ENCODE measurements at regions not wholly inside any gene's neighbourhood (a gene's known extent, or its start where the extent isn't known, plus 50 kb on each side); places are given as distances from the start of the nearest gene placed in this dataset.

DNA sequence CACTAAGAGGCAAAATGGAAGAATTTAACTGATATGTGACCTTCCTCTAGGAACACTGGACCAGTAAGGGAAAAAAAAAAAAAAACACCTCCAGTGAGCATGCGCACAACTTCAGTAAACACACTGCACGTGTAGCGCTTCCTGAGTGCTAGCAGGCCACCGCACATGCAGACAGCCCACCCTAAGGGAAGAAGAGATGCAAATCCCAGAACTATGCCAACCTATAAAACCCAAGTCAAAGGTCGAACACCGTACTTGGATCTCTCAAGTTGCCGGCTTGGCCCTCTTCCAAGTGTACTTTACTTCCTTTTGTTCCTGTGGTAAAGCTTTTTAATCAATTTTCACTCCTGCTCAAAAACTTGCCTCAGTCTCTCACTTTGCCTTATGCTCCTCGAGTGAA, 64.5 kb upstream of the CADPS start:
- no peak overlapping the region for H3K4me3 ChIP-seq (ENCODE audit: low read depth, low read length)
- TF ChIP-seq, protein P1, sequence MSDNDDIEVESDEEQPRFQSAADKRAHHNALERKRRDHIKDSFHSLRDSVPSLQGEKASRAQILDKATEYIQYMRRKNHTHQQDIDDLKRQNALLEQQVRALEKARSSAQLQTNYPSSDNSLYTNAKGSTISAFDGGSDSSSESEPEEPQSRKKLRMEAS (IDR thresholded peaks at IDR 0.05; ENCODE audit: low read depth, low read length): no peak
- TF ChIP-seq POLR2A (IDR thresholded peaks at IDR 0.05; ENCODE audit: extremely low read depth, insufficient read length): no peak
- TF ChIP-seq, protein P2, sequence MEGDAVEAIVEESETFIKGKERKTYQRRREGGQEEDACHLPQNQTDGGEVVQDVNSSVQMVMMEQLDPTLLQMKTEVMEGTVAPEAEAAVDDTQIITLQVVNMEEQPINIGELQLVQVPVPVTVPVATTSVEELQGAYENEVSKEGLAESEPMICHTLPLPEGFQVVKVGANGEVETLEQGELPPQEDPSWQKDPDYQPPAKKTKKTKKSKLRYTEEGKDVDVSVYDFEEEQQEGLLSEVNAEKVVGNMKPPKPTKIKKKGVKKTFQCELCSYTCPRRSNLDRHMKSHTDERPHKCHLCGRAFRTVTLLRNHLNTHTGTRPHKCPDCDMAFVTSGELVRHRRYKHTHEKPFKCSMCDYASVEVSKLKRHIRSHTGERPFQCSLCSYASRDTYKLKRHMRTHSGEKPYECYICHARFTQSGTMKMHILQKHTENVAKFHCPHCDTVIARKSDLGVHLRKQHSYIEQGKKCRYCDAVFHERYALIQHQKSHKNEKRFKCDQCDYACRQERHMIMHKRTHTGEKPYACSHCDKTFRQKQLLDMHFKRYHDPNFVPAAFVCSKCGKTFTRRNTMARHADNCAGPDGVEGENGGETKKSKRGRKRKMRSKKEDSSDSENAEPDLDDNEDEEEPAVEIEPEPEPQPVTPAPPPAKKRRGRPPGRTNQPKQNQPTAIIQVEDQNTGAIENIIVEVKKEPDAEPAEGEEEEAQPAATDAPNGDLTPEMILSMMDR (IDR thresholded peaks at IDR 0.05; ENCODE audit: low read depth, low read length): no peak
- no peak for TF ChIP-seq MYC (IDR thresholded peaks at IDR 0.05; ENCODE audit: low read depth, low read length)

DNA sequence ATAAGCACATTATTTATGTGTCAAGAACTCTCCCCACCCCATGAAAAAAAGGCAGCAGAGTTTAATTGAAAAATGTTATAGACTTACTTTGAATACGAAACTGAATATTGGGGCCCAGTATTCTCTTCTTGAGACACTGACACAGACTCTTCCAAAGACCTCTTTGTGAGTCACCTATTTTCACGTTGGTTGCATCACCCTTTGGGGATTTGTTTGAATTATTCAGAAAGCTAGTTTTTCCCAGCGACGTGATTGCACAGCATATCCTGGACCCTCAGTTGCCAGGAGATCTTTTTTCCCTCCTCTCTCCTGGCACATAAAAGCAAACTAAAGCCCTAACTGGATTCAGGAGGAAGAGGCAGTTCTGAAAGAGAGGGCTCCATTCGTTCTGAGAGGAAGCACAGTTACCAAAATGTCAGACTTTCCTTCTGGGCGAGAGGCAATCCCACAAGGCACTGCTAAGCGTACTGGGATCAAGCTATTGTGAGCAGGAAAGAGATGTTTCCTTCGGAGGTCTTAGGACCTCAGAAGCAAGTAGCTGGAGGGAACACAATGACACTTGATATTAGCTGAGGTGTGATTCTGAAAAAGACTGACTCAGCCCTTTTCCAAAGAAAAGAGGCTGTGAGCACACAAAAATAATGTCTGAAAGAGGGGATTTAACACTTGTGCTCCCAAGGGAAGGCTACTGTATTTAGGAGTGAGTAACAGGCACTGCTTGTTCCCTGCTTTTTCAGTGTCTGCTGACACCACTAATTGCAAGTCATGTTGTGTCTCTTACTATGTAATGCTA, 65.8 kb upstream of the CADPS start:
- no peak for DNase-seq (ENCODE audit: low read depth)
- TF ChIP-seq POLR2A (IDR thresholded peaks at IDR 0.05; ENCODE audit: extremely low read depth, insufficient read length): no peak
- TF ChIP-seq, protein P2 (IDR thresholded peaks at IDR 0.05; ENCODE audit: low read depth, low read length): no peak
- TF ChIP-seq, protein P1 (IDR thresholded peaks at IDR 0.05; ENCODE audit: low read depth, low read length): no peak
- no peak for TF ChIP-seq MYC (IDR thresholded peaks at IDR 0.05; ENCODE audit: low read depth, low read length)

More for the DNA sequence above, 64.5 kb upstream of the CADPS start:
- DNase-seq (ENCODE audit: low read depth): no peak

DNA sequence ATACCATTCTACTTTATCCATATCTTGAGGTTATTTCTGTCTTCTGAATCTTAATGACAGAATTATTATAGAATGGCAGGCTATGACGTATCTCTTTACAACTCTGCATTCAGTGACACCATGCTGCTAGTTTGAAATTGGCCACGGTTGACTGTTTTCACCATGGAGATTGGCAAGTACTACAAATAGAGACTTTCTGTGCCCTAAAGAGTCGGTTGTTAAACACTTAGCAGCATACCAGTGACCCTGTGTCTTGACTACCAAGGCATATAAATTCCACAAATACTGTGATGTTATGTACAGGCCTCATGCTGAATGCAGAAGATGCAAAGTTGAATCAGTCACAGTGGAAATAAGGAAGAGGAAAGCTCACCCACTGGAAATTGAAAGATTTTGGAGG, 67.0 kb upstream of the CADPS start:
- no peak for DNase-seq (ENCODE audit: low read depth)
- H3K4me3 ChIP-seq (ENCODE audit: low read depth, low read length): no peak overlapping the region
- TF ChIP-seq, protein P1 (IDR thresholded peaks at IDR 0.05; ENCODE audit: low read depth, low read length): no peak
- TF ChIP-seq MYC (IDR thresholded peaks at IDR 0.05; ENCODE audit: low read depth, low read length) (no peak), POLR2A (IDR thresholded peaks at IDR 0.05; ENCODE audit: extremely low read depth, insufficient read length) (no peak)
- TF ChIP-seq, protein P2 (IDR thresholded peaks at IDR 0.05; ENCODE audit: low read depth, low read length): no peak

More for the DNA sequence above, 65.8 kb upstream of the CADPS start:
- no peak overlapping the region for H3K4me3 ChIP-seq (ENCODE audit: low read depth, low read length)

DNA sequence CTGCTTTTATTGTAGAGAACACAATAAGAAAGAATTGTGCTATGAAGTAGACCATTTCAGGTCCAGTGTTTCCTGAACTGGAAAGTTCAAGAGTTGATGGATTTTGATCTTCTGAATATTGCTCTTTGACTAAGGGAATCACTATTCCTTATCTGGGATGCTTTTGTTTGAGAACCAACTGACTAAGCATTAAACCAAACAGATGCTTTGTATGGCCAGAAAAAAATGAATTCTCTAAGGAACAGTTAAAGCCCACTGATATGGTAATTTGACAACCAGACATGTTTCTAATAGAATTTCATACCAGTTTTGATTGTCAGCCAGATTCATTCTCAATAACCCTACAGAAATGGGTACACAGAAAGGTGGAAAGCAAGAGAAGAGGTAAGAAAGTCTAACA, 67.5 kb upstream of the CADPS start:
- TF ChIP-seq, protein P2 (IDR thresholded peaks at IDR 0.05; ENCODE audit: low read depth, low read length): no peak
- TF ChIP-seq MYC (IDR thresholded peaks at IDR 0.05; ENCODE audit: low read depth, low read length) (no peak), POLR2A (IDR thresholded peaks at IDR 0.05; ENCODE audit: extremely low read depth, insufficient read length) (no peak)
- TF ChIP-seq, protein P1 (IDR thresholded peaks at IDR 0.05; ENCODE audit: low read depth, low read length): no peak
- H3K4me3 ChIP-seq (ENCODE audit: low read depth, low read length): no peak overlapping the region
- no peak for DNase-seq (ENCODE audit: low read depth)

DNA sequence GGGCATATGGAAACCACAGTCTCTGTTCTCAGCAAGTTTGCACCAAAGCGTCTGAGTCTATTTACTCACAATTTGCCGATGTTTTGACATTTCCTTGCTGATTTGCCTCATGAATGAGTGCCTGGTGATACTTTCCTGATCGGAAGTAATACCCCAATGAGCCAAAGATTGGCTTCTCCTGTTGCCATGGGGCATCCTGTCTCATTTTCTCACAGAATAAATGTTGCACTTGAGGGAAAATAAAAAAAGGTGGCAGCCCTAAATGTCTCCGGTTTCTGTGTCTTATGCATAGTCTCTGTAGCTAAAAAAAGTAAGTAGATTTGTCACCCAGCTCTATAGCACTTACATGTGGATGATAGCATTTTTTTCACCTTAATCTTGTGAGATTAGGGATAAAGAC, 73.7 kb upstream of the CADPS start:
- H3K4me3 ChIP-seq (ENCODE audit: low read depth, low read length): no peak overlapping the region
- TF ChIP-seq, protein P1 (IDR thresholded peaks at IDR 0.05; ENCODE audit: low read depth, low read length): no peak
- TF ChIP-seq, protein P2 (IDR thresholded peaks at IDR 0.05; ENCODE audit: low read depth, low read length): no peak
- no peak for TF ChIP-seq POLR2A (IDR thresholded peaks at IDR 0.05; ENCODE audit: extremely low read depth, insufficient read length)
- no peak for TF ChIP-seq MYC (IDR thresholded peaks at IDR 0.05; ENCODE audit: low read depth, low read length)
- no peak for DNase-seq (ENCODE audit: low read depth)

Measured in NB4 (cell line).